ENCODE measurements at regions not wholly inside any gene's neighbourhood (a gene's known extent, or its start where the extent isn't known, plus 50 kb on each side); places are given as distances from the start of the nearest gene placed in this dataset.
"Not testable (repeated sequence)": the region's sequence is repeated elsewhere in the genome, so short reads cannot be mapped to it uniquely, and the experiment has no call there.

DNA sequence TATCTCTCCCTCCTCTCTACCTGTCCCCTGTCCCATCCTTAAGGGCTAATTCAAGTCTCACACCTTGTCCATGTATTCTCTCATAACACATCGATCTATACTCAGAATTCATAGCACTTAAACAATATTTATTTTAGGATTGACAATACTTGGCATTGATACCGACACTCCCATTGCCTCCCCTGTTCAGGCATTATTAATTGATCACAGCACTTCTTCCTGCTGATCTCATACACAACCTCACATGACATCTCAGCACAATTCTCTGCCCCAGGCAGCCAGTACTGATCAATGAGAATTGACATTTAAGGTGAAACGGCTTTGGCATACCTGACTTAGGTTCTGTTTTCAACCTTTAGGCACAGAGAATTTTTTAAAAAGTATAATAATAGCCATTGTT is 582.4 kb upstream of the BRINP1 start:
- no peak for DNase-seq (ENCODE audit: low read depth in 2 of 3, low spot score in 2 of 3)

DNA sequence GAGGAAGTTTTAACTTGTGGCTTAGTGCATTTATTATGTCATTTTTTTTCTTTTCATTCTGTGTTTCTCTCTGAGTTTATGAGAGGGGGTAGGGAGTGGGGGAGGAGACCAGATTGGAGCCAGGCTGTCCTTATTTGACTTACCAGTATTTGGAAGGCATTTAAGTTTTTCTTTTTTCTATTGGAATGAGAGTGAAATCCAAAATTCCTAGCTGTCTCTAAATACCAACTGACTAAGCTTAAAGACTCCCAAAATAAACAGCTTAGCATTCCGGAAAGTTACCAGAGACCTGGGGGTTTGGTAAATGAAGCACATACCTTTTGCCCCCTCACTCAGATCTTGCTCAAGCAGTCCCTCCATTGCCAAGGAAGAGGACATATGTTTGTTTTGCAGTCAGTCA is 581.9 kb upstream of the BRINP1 start:
- DNase-seq (ENCODE audit: low read depth in 2 of 3, low spot score in 2 of 3), result no peak

DNA sequence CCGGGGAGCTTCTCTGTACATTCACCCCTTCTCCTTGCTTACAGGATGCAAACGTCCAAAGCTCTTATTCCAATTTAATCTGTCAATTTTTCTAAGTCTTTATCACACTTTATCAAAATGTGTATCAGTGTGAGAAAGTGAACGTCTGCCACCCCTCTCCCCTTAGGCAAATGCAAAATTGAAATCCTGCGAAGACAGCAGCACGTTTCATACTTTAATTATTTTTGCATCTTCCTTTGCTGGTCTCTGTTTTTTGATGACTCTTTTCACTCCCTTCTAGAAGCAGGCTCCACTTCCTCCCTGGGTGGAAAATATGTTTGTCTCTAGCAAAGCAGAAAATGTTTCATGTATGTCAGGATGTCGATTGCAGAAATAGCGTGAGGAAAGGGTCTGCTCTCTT is 576.5 kb upstream of the BRINP1 start:
- no peak for DNase-seq (ENCODE audit: low read depth in 2 of 3, low spot score in 2 of 3)

DNA sequence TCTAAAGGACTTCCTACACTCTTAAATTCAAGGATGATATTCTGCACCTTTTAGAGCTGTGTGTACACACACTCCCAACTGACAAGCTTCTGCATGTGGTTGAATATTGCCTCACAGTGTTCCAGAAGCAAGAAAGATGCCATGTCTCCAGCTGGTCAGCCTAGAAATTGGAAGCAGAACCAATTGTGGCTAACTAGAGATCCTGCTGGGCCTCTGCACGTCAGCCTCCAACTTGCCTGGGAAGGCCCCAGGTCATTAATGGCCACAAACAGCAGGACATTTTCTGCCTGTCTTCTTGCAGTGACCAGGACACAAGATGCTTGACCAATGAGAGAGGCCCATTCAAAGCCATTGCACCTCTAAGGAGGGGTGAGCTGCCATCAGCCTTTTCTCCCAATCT is 571.9 kb upstream of the BRINP1 start:
- DNase-seq (ENCODE audit: low read depth in 2 of 3, low spot score in 2 of 3), result no peak

DNA sequence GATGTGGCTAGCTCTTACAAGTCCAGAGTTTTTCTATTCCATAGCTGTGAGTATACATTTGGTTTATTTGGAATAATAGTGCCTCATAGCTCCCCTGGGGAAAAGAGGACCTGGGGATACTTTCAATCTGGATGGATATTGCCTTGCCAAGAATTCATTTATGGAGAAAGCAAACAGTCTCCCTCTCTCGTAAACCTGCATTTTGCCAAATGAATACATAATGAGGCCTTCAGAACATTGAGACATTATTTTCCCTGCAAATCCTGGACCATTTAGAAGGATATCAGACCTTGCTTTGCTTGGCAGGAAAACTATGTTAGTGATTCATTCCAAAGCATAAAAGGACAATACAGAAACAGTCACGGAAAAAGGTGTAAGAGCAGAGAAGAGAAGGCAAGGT is 569.6 kb upstream of the BRINP1 start:
- DNase-seq (ENCODE audit: low read depth in 2 of 3, low spot score in 2 of 3), result no peak

DNA sequence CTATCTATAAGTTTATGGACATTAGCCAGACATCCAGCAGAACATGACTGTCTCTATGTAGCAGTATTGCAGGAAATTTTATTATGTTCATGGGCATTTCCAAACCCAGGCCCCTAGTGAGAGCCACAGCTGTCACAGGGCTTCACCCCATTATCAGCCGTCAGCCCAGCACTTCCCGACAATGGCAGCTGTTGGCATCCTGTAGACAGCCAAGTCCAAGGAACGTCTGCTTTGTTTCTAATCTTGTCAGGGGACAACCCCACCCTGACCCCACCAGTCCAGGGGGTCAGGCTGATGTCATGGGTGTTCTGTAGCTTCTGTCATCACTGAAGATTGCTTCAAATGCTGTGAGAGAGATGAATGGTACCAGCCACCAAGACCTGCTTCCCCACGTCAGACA is 565.3 kb upstream of the BRINP1 start:
- no peak for DNase-seq (ENCODE audit: low read depth in 2 of 3, low spot score in 2 of 3)

DNA sequence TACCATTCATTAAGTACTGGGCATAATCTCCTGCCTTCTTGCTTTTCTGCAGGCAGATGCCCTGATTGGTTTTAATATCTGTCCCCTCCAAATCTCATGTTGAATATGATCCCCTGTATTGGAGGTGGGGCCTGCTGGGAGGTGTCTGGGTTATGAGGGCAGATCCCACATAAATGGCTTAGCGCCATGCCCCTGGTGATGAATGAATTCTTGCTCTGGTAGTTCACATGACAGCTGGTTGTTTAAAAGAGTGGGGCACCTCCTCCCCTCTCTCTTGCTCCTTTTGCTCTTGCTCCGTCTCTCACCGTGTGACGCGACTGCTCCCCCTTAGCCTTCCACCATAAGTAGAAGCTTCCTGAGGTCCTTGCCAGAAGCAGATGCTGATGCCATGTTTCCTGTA is 564.0 kb upstream of the BRINP1 start:
- DNase-seq (ENCODE audit: low read depth in 2 of 3, low spot score in 2 of 3), result no peak

DNA sequence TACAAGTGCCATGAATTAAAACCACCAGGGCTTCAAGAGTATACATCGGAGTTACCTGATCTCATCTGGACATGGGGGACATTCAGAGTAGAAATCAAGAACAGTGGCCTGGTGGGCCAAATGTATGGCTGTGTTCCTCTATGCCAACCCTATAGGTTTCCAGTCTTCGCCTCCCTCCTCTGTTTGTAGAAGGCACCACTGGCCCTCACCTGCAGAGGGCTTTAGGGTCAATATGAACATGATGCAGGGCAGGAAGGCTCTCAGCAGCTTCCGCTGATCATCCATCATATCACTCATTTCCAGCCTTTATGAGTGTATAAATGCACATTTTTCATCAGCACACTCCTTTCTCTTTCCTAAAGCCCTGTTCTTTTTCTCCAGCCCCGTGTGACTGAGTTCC is 555.5 kb upstream of the BRINP1 start:
- DNase-seq (ENCODE audit: low read depth in 2 of 3, low spot score in 2 of 3), result no peak

DNA sequence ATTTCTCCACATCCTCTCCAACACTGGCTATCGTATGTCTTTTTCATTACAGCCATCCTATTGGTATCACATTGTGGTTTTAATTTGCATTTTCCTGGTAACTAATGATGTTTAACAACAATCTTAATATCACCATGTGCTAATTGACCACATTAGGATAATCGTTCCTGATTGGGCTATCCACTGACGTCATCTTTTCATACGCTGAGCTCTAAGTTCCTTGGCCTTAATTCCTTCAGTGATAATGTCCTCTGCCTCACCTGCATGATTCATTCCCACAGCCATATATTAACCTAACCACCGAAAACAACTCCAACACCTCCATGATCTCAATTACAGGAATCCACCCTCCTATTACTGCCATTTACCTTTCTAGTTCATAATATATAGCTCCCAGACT is 547.9 kb upstream of the BRINP1 start:
- no peak for DNase-seq (ENCODE audit: low read depth in 2 of 3, low spot score in 2 of 3)

DNA sequence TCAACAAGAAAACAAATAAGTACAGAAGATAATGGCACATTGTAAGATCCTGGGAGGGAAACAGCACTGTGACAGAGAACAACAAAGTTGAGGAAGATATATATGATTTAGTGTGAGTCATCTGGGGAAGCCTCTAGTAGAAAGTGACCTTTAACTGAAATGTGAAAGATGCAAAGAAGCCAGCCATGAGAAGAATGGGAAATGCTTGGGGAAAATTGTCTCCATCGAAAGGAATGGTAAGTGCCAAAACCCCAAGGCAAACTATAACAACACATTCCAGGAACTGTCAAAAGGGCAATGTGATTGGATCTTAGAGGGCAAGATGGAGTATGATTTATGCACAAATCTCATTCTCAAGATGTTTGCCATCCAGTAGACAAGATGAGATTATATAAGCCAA is 537.8 kb upstream of the BRINP1 start:
- DNase-seq (ENCODE audit: low read depth in 2 of 3, low spot score in 2 of 3), result no peak

DNA sequence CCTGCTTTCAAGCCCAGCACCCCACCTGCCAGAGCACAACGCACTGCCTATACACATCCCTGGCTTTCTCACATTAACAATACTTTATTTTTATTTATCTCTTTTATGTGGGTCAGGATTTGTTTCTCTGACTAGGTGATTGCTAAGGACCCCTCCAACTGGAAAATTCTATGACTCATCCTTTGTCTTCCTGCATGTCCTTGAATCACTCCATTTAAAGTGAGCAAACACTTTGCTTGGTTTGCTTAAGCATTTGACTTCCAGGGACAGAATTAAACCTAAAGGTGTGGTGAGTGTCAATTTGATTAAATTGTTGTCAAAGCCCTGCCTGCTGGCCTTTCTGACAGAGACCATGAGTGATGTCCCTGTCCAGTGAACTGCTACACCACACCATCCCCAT is 536.5 kb upstream of the BRINP1 start:
- DNase-seq (ENCODE audit: low read depth in 2 of 3, low spot score in 2 of 3), result no peak

DNA sequence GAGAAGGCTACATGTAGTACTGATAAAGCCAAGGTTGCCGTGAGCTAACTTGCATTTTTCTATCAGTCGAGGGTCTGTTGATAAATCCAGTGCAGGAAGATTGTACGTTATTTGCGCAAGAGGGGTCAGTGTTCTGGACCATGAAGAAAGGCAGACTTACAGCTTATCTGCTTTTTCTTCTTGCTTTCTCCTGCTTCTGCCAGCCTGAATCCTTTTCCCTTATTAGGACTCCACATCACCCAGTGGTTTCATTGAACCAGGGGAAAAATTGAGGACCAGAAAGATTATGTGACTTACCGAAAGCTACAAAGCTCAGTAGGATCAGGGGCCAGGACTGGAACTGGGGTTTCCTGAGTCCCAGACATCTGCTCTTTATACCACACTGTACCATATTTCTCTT is 534.6 kb upstream of the BRINP1 start:
- no peak for DNase-seq (ENCODE audit: low read depth in 2 of 3, low spot score in 2 of 3)

DNA sequence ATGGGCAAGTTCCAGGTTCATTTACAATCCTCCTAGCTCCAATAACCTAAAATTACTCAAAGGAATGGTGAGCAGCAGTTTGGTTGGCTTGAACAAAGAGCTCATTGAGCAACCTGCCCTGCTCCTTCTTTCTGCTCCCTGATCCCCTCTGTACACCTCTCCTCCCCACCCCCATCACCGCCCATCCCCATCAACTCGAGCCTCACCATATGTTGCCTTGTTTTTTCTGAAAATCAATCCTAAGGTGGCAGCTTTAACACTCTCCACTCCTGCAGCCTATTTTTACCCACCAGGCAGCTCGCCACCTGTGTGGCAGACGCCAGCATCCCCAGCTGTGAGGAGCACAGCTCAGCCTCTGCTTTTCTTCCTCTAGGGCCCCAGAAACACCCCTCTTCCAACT is 533.4 kb upstream of the BRINP1 start:
- no peak for DNase-seq (ENCODE audit: low read depth in 2 of 3, low spot score in 2 of 3)

DNA sequence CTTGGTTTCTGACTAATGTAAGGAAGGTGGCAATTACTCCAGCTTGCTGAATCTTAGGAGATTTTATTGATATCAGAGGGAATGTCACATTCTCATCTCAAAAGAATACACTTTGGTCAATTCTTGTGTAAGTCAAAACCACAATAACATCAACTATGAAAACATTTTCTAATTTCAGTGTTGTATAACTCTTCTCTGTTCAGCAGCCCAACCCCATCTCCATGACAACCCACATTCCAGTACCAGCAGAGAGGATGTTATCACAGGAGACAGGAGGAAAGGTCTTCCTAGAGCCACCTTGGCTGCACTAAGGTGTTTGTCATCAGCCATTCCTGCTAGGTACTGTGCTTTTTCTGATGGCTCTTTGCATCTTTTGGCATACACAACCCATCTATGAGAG is 529.1 kb upstream of the BRINP1 start:
- DNase-seq (ENCODE audit: low read depth in 2 of 3, low spot score in 2 of 3), result no peak

DNA sequence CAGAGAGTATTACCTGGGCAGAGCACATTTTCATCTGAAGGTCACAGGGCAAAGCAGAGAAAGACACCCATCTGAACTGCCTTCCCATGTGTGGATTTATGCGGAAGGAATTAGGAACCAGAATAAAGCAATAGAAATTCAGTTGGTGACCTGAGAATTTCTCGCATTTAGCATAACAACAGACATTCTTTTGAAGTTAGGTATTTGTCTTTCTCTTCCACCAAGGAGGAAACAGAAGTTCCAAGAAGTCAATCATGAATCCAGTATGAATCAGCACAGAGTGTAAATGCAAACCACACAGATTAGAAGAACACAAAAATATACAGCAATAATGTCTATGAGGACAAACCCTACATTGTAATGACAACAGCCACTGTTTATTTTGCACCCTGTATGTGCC is 515.2 kb upstream of the BRINP1 start:
- DNase-seq (ENCODE audit: low read depth in 2 of 3, low spot score in 2 of 3), result no peak

DNA sequence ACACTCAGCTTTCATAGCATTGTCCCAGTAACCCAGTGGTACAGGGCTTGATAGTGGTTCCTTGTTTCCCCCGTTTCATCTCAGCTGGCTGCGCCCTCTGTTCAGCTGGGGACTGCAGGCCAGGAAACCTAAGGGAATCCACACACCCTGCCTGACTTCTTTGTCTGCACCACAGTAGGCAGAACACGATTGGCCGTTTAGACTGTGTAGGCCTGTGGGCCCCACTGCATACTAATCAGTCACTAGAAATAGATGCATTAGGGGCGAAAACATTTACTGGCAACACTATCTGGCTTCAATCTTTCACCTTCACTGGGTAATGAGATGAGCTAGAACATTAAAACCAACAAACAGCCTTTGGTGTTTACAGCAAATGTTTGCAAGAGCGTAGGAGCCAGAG is 512.7 kb upstream of the BRINP1 start:
- no peak for DNase-seq (ENCODE audit: low read depth in 2 of 3, low spot score in 2 of 3)

DNA sequence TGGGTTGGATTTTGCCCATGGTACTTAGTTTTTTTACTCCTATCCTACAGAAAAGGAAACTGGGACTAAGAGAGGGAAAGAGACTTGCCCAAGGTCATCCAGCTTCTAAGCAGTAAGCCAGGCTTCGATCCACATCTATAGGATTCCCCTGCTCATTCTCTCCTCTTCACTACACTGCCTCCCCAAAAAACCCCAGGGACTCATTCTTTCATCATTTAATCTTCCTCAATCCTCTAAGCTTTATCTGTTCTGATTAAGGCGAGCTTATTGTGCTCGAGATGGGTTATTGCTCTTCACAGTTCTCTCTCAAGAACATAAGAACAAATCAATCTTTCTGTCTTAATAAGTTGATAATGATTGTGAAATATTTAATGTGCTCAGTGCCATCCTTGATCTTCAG is 511.1 kb upstream of the BRINP1 start:
- DNase-seq (ENCODE audit: low read depth in 2 of 3, low spot score in 2 of 3), result no peak

DNA sequence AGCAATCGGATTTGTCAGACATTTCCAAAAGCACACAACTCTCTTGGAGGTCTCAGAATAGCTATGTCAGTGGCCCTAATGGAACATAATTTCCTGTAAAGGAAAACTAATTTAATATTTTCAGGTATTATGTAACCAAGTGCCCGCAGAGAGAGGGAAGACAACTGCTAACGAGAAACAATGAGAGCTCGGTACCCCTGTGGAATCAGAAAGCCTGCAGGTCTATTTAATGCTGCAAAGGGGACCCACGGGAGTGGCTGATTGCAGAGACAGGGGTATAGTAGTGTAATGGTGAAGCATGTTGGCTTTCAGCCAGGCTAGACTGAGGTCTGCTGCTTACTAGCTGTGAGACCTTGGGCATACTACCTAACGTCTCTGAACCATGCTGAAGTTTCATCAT is 508.1 kb upstream of the BRINP1 start:
- DNase-seq (ENCODE audit: low read depth in 2 of 3, low spot score in 2 of 3), result no peak

DNA sequence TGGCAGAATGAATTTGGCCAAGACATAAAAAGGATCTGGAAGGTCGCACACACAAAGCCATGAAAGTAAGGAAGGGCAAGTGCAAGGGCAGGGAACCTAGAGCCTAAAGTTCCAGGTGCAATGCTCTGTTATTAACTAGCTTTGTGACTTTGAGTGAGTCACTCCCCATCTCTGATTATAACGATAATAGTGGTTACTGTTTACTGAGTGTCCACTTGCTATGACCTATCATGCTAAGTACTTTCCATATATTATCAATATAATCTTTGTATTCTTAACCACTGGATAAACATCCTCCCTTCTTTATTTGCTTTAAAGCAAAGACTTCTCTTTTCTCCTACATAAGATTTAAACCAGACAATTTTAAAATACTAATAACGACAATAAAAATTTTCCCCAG is 504.6 kb upstream of the BRINP1 start:
- DNase-seq (ENCODE audit: low read depth in 2 of 3, low spot score in 2 of 3), result no peak

DNA sequence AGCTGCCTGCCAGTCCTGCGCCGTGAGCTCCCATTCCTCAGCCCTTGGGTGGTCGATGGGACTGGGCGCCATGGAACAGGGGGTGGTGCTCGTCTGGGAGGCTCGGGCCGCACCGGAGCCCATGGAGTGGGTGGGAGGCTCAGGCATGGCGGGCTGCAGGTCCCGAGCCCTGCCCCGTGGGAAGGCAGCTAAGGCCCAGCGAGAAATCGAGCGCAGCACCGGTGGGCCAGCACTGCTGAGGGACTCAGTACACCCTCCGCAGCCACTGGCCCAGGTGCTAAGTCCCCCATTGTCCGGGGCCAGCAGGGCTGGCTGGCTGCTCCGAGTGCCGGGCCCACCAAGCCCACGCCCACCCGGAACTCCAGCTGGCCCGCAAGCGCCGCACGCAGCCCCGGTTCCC is 501.0 kb upstream of the BRINP1 start:
- DNase-seq (ENCODE audit: low read depth in 2 of 3, low spot score in 2 of 3), result not testable (repeated sequence)

DNA sequence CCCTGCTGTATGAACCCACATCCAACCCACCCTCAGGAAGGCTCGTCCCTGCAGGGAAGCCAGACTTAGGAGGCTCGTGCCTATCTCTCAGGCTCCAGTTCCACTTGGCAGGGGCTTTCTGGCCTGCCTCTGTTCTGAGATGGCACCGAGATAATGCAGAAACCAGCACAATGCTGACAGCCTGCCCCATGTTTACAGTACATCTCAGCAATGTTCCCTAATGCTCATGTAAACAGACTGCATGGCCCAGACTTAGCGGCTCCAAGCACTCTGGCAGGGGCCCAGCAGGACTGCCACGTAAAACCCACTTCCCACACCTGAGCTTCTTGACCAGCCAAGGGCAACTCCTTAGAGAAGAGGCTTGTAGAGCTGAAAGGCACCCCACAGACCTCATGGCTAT is 499.5 kb upstream of the BRINP1 start:
- DNase-seq (ENCODE audit: low read depth in 2 of 3, low spot score in 2 of 3), result no peak

DNA sequence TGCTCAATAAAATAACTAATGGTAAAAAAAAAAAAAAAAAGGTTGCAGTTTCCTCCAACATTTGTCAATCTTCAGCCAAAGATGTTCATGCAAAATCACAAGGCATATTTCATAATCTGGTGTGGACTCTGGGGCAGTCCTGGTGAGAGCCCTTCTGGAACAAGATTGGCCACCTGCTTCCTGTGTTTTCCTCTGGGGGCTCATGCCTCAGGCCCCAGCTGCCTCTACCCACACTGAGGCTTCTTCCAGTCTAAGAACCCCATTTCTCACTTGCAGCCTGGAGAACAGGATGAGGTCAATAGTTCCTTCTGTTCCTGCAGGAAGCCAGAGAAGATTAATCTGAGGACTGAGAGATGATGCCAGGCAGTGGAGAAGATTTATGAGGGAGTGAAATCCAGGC is 492.6 kb upstream of the BRINP1 start:
- DNase-seq (ENCODE audit: low read depth in 2 of 3, low spot score in 2 of 3), result no peak

DNA sequence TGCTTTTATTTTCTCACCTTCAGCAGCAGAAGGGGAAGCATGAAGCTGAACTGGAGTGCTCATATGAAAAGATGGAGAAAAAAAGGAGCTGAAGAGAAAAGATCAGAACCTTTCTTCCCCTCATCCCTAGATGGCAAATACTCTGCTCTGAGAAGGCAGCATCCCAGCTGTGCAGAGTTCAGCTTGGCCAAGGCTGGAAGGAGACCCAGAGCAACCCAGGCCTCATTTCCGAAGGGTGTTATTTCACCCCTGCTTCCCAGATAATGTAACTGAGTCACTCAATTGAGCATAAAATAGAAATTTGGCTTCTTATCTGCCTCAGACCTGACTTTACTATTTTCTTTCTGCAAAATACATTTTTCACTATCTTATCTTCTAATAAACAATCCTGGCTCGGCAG is 489.9 kb upstream of the BRINP1 start:
- no peak for DNase-seq (ENCODE audit: low read depth in 2 of 3, low spot score in 2 of 3)

DNA sequence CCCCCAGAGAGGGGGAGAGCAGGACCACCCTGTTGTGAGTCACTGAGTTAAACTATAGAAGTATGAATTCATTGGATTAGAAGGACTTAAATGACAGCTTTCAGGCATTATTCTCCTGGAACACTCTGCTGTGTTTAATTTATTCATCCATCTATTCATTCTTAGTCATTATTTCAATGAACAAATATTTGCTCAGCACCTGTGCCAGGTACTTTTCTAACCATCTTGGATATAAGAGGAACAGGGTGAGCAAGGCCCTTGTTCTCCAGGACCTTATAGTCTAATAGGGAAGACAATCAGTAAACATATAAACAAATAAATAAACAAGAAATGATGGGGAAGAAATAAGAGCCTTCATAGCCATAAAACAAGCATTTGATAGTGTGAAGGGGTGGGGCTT is 483.9 kb upstream of the BRINP1 start:
- no peak for DNase-seq (ENCODE audit: low read depth in 2 of 3, low spot score in 2 of 3)
